IPS-NIHi7 (cell line): ENCODE measurements at regions not wholly inside any gene's neighbourhood (a gene's known extent, or its start where the extent isn't known, plus 50 kb on each side); places are given as distances from the start of the nearest gene placed in this dataset.

ENCODE experiments used
- DNase-seq: peaks from one replicate; pipeline ENCODE4 v3.0.0; 2012; ENCODE audit warnings: mixed read lengths; ENCODE audit errors: extremely low spot score

- DNase-seq = no peak
Measured at GRCh38 chr11:70608568-70609470, 210.5 kb downstream of the CTTN start.

- no peak for DNase-seq
Measured at GRCh38 chr11:70610566-70611565, 212.5 kb downstream of the CTTN start.

- DNase-seq = peak; percentile 63
Measured at GRCh38 chr11:70611821-70612220, 213.5 kb downstream of the CTTN start.

- no peak for DNase-seq
Measured at GRCh38 chr11:70612459-70613141, 214.3 kb downstream of the CTTN start.

GRCh38 chr11:70614034-70614681, 215.8 kb downstream of the CTTN start:
- no peak for DNase-seq

GRCh38 chr11:70615036-70615875, 216.9 kb downstream of the CTTN start:
- DNase-seq = no peak

- no peak for DNase-seq
Measured at GRCh38 chr11:70616317-70616716, 218.0 kb downstream of the CTTN start.

GRCh38 chr11:70616938-70617654, 218.8 kb downstream of the CTTN start:
- DNase-seq = no peak

GRCh38 chr11:70618431-70619101, 220.2 kb downstream of the CTTN start:
- DNase-seq = no peak

GRCh38 chr11:70619591-70619990, 221.3 kb downstream of the CTTN start:
- no peak for DNase-seq

GRCh38 chr11:70620510-70621184, 222.3 kb downstream of the CTTN start:
- DNase-seq = no peak

GRCh38 chr11:70621241-70621640, 222.9 kb downstream of the CTTN start:
- DNase-seq = no peak

GRCh38 chr11:70622091-70622490, 223.8 kb downstream of the CTTN start:
- DNase-seq = no peak

- DNase-seq = no peak
Measured at GRCh38 chr11:70623906-70624597, 225.7 kb downstream of the CTTN start.

GRCh38 chr11:70624598-70624993, 226.3 kb downstream of the CTTN start:
- DNase-seq = no peak

- DNase-seq = no peak
Measured at GRCh38 chr11:70625051-70625450, 226.7 kb downstream of the CTTN start.

- no peak for DNase-seq
Measured at GRCh38 chr11:70625582-70626518, 227.5 kb downstream of the CTTN start.
